Hepatocyte (in vitro differentiated cells): ENCODE measurements at regions not wholly inside any gene's neighbourhood (a gene's known extent, or its start where the extent isn't known, plus 50 kb on each side); places are given as distances from the start of the nearest gene placed in this dataset.

Experiments used
- DNase-seq: peaks from one replicate; pipeline ENCODE4 v3.0.0-alpha.2; 2016; ENCODE audit warnings: low spot score
- H2AFZ ChIP-seq: fragments of 200-600 bp; sonication (generic); 2 replicates; pipeline ENCODE4 v1.6.0; 2016; ENCODE audit warnings: antibody characterized with exemption, mild to moderate bottlenecking
- H3K27ac ChIP-seq: fragments of 200-600 bp; sonication (generic); 2 replicates; pipeline ENCODE4 v1.5.1; 2016; ENCODE audit warnings: mild to moderate bottlenecking
- H3K27me3 ChIP-seq: fragments of 200-600 bp; sonication (generic); 2 replicates; pipeline ENCODE4 v1.6.1; 2016
- H3K36me3 ChIP-seq: fragments of 200-600 bp; sonication (generic); replicated peaks from 2 replicates; pipeline ENCODE4 v1.5.1; 2016; ENCODE audit warnings: low read depth; ENCODE audit not compliant: insufficient read depth
- H3K4me1 ChIP-seq: fragments of 200-600 bp; sonication (generic); 2 replicates; pipeline ENCODE4 v1.5.1; 2016; ENCODE audit warnings: mild to moderate bottlenecking, moderate library complexity; ENCODE audit not compliant: insufficient read depth
- H3K4me2 ChIP-seq: fragments of 200-600 bp; sonication (generic); 2 replicates; pipeline ENCODE4 v1.6.0; 2016
- H3K4me3 ChIP-seq: fragments of 200-600 bp; sonication (generic); 2 replicates; pipeline ENCODE4 v1.5.1; 2016; ENCODE audit warnings: mild to moderate bottlenecking
- H3K79me2 ChIP-seq: fragments of 200-600 bp; sonication (generic); 2 replicates; pipeline ENCODE4 v1.6.0; 2017; ENCODE audit warnings: mild to moderate bottlenecking
- H3K9me2 ChIP-seq: fragments of 200-600 bp; sonication (generic); replicated peaks from 2 replicates; pipeline ENCODE4 v1.6.0; 2017; ENCODE audit warnings: mild to moderate bottlenecking; ENCODE audit not compliant: insufficient read depth
- H3K9me3 ChIP-seq: fragments of 200-600 bp; sonication (generic); 2 replicates; pipeline ENCODE4 v1.5.1; 2016; ENCODE audit warnings: low read depth, mild to moderate bottlenecking
- H4K20me1 ChIP-seq: fragments of 200-600 bp; sonication (generic); 2 replicates; pipeline ENCODE4 v1.6.0; 2016; ENCODE audit warnings: mild to moderate bottlenecking; ENCODE audit not compliant: insufficient read depth, poor library complexity, severe bottlenecking
- EZH2 ChIP-seq: fragments of 200-600 bp; sonication (generic); IDR thresholded peaks from 2 replicates; pipeline ENCODE4 v1.6.1; 2016; ENCODE audit warnings: antibody characterized with exemption, mild to moderate bottlenecking, borderline replicate concordance
- EZH2phosphoT487 ChIP-seq: fragments of 200-600 bp; sonication (generic); IDR thresholded peaks from one replicate; pipeline ENCODE4 v1.6.1; 2018; ENCODE audit warnings: antibody characterized with exemption, mild to moderate bottlenecking, low read depth, moderate library complexity; ENCODE audit not compliant: unreplicated experiment, severe bottlenecking
- WGBS: methylation state at CpG from one replicate; pipeline ENCODE4 v1.1.6; 2016; ENCODE audit warnings: low lambda C conversion rate; ENCODE audit errors: missing lambda C conversion rate; 5-methylcytosine and 5-hydroxymethylcytosine counted together
- TF ChIP-seq, protein P1 (sequence below): fragments of 200-600 bp; sonication (generic); IDR thresholded peaks from 2 replicates; pipeline ENCODE4 v1.5.1; 2016; ENCODE audit warnings: antibody characterized with exemption, mild to moderate bottlenecking; ENCODE audit not compliant: poor library complexity

DNA sequence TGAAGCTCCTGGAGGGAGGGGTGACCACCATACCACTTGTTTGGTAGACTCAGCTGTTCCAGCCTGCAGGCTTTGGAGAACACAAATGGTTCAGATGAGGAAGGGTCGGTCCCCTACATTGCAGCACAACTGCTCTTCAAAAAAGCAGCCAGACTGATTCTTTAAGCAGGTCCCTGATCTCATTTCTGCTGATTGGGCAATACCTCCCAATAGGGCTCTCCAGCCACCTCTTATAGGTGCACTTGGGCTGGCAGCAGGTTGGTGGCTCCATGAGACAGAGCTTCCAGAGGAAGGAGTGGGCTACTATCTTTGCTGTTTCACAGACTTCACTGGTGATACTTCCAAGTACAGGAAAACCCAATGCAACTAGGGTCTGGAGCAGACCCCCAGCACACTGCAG, 65.9 kb upstream of the PEX5L start:
- Histone ChIP-seq H3K9me2 (no peaks in the 10 kb centered on the region), H3K4me2 (peak overlapping the region; percentile 15), H4K20me1 (no peaks in the 10 kb centered on the region), H3K27me3 (no peaks in the 10 kb centered on the region), H2AFZ (no peak overlapping the region), H3K4me1 (no peaks in the 10 kb centered on the region), H3K36me3 (no peaks in the 10 kb centered on the region), H3K9me3 (no peaks in the 10 kb centered on the region), H3K79me2 (no peaks in the 10 kb centered on the region), H3K27ac (no peak overlapping the region), H3K4me3 (no peak overlapping the region)
- DNase-seq: no peak
- no peak for TF ChIP-seq EZH2phosphoT487
- TF ChIP-seq EZH2: no peak
- TF ChIP-seq, protein P1, sequence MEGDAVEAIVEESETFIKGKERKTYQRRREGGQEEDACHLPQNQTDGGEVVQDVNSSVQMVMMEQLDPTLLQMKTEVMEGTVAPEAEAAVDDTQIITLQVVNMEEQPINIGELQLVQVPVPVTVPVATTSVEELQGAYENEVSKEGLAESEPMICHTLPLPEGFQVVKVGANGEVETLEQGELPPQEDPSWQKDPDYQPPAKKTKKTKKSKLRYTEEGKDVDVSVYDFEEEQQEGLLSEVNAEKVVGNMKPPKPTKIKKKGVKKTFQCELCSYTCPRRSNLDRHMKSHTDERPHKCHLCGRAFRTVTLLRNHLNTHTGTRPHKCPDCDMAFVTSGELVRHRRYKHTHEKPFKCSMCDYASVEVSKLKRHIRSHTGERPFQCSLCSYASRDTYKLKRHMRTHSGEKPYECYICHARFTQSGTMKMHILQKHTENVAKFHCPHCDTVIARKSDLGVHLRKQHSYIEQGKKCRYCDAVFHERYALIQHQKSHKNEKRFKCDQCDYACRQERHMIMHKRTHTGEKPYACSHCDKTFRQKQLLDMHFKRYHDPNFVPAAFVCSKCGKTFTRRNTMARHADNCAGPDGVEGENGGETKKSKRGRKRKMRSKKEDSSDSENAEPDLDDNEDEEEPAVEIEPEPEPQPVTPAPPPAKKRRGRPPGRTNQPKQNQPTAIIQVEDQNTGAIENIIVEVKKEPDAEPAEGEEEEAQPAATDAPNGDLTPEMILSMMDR: no peak
- WGBS: 93% methylated on average over 1 of the region's 1 CpG

DNA sequence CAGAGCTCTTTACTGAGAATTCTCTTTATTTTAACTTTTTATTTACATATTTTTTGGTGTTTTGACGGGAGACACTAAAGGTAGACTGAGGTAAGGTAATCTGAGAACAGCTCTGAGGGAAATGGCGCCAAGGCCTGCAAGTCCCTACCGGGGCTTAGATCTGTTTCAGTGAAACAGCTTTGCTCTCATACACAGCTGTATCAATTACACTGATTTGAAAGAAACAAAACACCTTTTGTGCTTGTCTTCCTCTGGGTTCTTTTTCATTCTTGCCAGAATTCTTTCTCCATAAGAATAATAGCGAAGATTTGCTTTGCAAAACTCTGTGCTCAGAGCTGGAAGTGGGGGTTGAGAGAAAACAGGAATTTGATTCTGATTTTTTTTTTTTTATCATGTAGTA, 79.5 kb upstream of the PEX5L start:
- Histone ChIP-seq H3K79me2 (no peaks in the 10 kb centered on the region), H2AFZ (no peak overlapping the region), H3K36me3 (no peaks in the 10 kb centered on the region), H3K4me1 (no peaks in the 10 kb centered on the region), H3K4me2 (no peak overlapping the region), H3K27me3 (no peaks in the 10 kb centered on the region), H3K27ac (no peak overlapping the region), H3K9me2 (no peaks in the 10 kb centered on the region), H3K9me3 (no peaks in the 10 kb centered on the region), H3K4me3 (no peak overlapping the region), H4K20me1 (no peaks in the 10 kb centered on the region)
- DNase-seq: no peak
- 64% methylated on average over 4 of the region's 4 CpGs for WGBS
- TF ChIP-seq EZH2: no peak
- TF ChIP-seq, protein P1: no peak
- no peak for TF ChIP-seq EZH2phosphoT487

DNA sequence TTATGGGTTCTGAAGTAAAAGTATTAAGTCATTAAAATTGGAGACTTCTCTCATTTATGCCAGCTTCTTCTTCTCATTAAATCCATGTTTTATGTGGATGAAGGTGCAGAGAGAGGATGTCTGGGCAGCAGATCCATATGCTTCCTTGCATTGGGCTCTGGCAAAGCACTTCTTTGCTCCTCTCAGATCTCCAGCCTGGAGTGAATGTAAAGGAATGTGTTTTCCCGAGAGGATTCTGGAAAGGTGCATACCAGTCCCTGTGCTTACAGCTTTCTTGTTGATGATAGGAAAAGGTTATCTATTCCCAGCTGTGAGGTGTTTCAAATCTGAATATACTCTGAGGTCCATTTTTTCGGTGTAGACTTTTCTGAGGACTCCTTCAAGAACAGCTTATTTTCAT, 79.9 kb upstream of the PEX5L start:
- TF ChIP-seq EZH2phosphoT487: no peak
- TF ChIP-seq EZH2: no peak
- TF ChIP-seq, protein P1: no peak
- H3K4me1 ChIP-seq: no peaks in the 10 kb centered on the region
- WGBS: 38% methylated on average over 2 of the region's 2 CpGs

More for the DNA sequence above, 79.9 kb upstream of the PEX5L start:
- no peak overlapping the region for H2AFZ ChIP-seq
- no peak overlapping the region for H3K27ac ChIP-seq
- no peaks in the 10 kb centered on the region for H3K79me2 ChIP-seq
- DNase-seq: no peak
- no peaks in the 10 kb centered on the region for H3K27me3 ChIP-seq
- no peaks in the 10 kb centered on the region for H3K9me3 ChIP-seq
- H3K36me3 ChIP-seq: no peaks in the 10 kb centered on the region
- H3K4me3 ChIP-seq: no peak overlapping the region
- H3K4me2 ChIP-seq: no peak overlapping the region
- no peaks in the 10 kb centered on the region for H3K9me2 ChIP-seq
- H4K20me1 ChIP-seq: no peaks in the 10 kb centered on the region
